ENCODE measurements at regions not wholly inside any gene's neighbourhood (a gene's known extent, or its start where the extent isn't known, plus 50 kb on each side); places are given as distances from the start of the nearest gene placed in this dataset.
A peak's percentile ranks its signal among the peaks of the same experiment; 100 is the strongest.
"Not testable (repeated sequence)": the region's sequence is repeated elsewhere in the genome, so short reads cannot be mapped to it uniquely, and the experiment has no call there.

DNA sequence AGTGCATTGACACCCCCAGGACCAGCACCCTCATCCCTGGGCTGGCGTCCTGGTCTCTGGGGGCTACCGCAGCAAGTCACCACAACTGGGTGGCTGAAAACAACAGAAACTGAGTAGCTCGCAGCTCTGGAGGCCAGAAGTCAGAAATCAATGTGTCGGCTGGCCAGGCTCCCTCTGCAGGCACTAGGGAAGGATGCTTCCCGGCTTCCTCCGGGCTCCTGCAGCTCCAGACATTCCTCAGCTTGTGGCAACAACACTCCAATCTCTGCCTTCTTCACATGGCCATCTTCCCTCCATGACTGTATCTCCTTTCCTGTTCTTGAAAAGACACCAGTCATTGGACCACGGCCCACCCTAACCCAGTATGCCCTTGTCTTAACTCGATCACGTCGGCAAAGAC, 224.2 kb downstream of the NPHP4 start:
- no peaks in the 10 kb centered on the region for H3K36me3 ChIP-seq (ENCODE audit: control insufficient read depth, insufficient read depth, low read length)
- DNase-seq, result no peak
- H3K4me3 ChIP-seq (ENCODE audit: low read depth, low read length), result no peak overlapping the region
- H3K4me1 Mint-ChIP-seq (ENCODE audit: low read depth, unreplicated experiment), result no peaks in the 10 kb centered on the region
- no peaks in the 10 kb centered on the region for H3K27me3 Mint-ChIP-seq (ENCODE audit: insufficient read depth, unreplicated experiment)
- no peak overlapping the region for H3K4me3 Mint-ChIP-seq (ENCODE audit: unreplicated experiment)
- H3K9me3 Mint-ChIP-seq (ENCODE audit: unreplicated experiment), result no peaks in the 10 kb centered on the region
- no peaks in the 10 kb centered on the region for H3K4me1 ChIP-seq
- no peaks in the 10 kb centered on the region for H3K36me3 Mint-ChIP-seq (ENCODE audit: insufficient read depth, unreplicated experiment)
- POLR2A ChIA-PET, result no interaction called here
- no TSS peak for BruUV-seq (replicated peaks)
- no peak overlapping the region for H3K27ac Mint-ChIP-seq (ENCODE audit: unreplicated experiment)
- TF ChIP-seq, protein P1, sequence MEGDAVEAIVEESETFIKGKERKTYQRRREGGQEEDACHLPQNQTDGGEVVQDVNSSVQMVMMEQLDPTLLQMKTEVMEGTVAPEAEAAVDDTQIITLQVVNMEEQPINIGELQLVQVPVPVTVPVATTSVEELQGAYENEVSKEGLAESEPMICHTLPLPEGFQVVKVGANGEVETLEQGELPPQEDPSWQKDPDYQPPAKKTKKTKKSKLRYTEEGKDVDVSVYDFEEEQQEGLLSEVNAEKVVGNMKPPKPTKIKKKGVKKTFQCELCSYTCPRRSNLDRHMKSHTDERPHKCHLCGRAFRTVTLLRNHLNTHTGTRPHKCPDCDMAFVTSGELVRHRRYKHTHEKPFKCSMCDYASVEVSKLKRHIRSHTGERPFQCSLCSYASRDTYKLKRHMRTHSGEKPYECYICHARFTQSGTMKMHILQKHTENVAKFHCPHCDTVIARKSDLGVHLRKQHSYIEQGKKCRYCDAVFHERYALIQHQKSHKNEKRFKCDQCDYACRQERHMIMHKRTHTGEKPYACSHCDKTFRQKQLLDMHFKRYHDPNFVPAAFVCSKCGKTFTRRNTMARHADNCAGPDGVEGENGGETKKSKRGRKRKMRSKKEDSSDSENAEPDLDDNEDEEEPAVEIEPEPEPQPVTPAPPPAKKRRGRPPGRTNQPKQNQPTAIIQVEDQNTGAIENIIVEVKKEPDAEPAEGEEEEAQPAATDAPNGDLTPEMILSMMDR (IDR thresholded peaks at IDR 0.05; ENCODE audit: insufficient read depth in 1 of 2, low read depth in 1 of 2, low read length in 1 of 2, severe bottlenecking in 1 of 2, unreplicated experiment in 1 of 2), result no peak
- CTCF ChIA-PET, result no interaction called here
- no peaks in the 10 kb centered on the region; the same call in 1 of the 2 replicates for H3K9me3 ChIP-seq
- intact Hi-C loops (cut with micrococcal nuclease; ENCODE audit: unreplicated experiment), result no loop called here
- H3K27me3 ChIP-seq (replicated peaks; ENCODE audit: control insufficient read depth, insufficient read depth, low read length), result no peaks in the 10 kb centered on the region

DNA sequence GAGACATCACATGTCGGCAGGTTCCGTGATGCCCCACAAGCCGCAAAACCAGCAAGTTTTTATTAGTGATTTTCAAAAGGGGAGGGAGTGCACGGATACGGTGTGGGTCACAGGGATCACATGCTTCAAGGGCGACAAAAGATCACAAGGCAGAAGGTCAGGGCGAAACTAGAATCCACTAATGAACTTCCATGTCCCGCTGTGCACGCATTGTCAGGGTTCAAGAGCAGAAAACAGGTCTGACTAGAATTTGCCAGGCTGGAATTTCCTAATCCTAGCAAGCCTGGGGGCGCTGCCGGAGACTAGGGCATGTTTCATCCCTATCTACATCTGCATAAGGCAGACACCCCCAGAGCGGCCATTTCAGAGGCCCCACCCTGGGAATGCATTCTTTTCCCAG, 225.2 kb downstream of the NPHP4 start:
- H3K27ac Mint-ChIP-seq (ENCODE audit: unreplicated experiment); intact Hi-C loops (cut with micrococcal nuclease; ENCODE audit: unreplicated experiment); H3K27me3 ChIP-seq (replicated peaks; ENCODE audit: control insufficient read depth, insufficient read depth, low read length); H3K4me3 ChIP-seq (ENCODE audit: low read depth, low read length); POLR2A ChIA-PET; CTCF ChIA-PET; H3K4me1 ChIP-seq; H3K4me3 Mint-ChIP-seq (ENCODE audit: unreplicated experiment); BruUV-seq (replicated peaks); H3K4me1 Mint-ChIP-seq (ENCODE audit: low read depth, unreplicated experiment); H3K9me3 Mint-ChIP-seq (ENCODE audit: unreplicated experiment); H3K36me3 ChIP-seq (ENCODE audit: control insufficient read depth, insufficient read depth, low read length); H3K9me3 ChIP-seq; H3K27me3 Mint-ChIP-seq (ENCODE audit: insufficient read depth, unreplicated experiment); H3K36me3 Mint-ChIP-seq (ENCODE audit: insufficient read depth, unreplicated experiment): not testable (repeated sequence)
- peak in 1 of 2 experiments; percentile 21 for DNase-seq

DNA sequence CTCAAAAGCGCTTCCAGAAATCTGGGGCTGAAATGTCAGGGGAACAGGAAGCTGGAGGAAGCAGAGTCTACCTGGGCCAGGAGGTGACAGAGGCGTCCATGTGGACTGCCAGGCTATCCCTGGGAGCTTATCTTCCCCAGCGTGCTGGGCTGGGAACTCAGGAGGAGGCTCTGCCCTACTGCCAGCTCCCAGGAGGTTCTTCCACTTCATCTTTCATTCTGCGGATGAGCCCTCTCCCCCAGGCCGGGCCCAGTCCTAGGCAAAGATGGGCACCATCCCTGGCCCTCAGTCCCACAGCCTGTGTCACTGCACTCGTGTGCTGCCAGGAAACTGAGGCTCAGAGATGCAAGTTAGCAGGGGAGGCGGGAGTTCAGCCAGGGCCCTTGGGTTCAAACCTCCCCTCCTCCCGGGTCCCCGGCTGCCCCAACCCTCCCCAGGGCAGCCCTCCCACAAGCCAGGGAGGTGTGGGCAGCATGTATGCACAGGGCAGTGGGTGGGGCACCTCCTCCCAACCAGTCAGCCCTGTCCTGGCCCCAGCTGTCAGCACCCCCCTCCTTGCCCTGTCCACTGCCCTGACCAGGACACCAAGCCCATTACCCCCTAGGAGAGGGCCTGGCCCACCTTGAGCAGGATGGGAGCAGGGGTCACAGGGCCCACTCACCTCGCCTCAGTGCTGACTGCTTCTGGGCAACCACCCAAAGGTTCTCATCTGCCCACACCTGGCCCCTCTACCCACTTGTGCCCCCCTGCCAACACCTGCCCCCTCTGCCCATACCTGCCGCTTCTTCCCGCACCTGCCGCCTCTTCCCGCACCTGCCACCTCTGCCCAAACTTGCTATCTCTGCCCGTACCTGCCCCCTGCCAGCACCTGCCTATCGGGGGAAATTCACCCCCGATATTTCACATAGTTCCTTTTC, 226.0 kb downstream of the NPHP4 start:
- H3K4me1 Mint-ChIP-seq (ENCODE audit: low read depth, unreplicated experiment), result no peaks in the 10 kb centered on the region
- Histone ChIP-seq H3K36me3 (ENCODE audit: control insufficient read depth, insufficient read depth, low read length) (no peaks in the 10 kb centered on the region), H3K4me1 (no peaks in the 10 kb centered on the region), H3K9me3 (no peaks in the 10 kb centered on the region; the same call in 1 of the 2 replicates), H3K4me3 (ENCODE audit: low read depth, low read length) (no peak overlapping the region), H3K27me3 (replicated peaks; ENCODE audit: control insufficient read depth, insufficient read depth, low read length) (no peaks in the 10 kb centered on the region)
- no peaks in the 10 kb centered on the region for H3K9me3 Mint-ChIP-seq (ENCODE audit: unreplicated experiment)
- no peak overlapping the region for H3K27ac Mint-ChIP-seq (ENCODE audit: unreplicated experiment)
- DNase-seq, result no peak
- no peaks in the 10 kb centered on the region for H3K36me3 Mint-ChIP-seq (ENCODE audit: insufficient read depth, unreplicated experiment)
- intact Hi-C loops (cut with micrococcal nuclease; ENCODE audit: unreplicated experiment), result no loop called here
- ChIA-PET CTCF (no interaction called here), POLR2A (no interaction called here)
- no TSS peak for BruUV-seq (replicated peaks)
- H3K27me3 Mint-ChIP-seq (ENCODE audit: insufficient read depth, unreplicated experiment), result no peaks in the 10 kb centered on the region
- H3K4me3 Mint-ChIP-seq (ENCODE audit: unreplicated experiment), result no peak overlapping the region
- TF ChIP-seq, protein P1 (IDR thresholded peaks at IDR 0.05; ENCODE audit: insufficient read depth in 1 of 2, low read depth in 1 of 2, low read length in 1 of 2, severe bottlenecking in 1 of 2, unreplicated experiment in 1 of 2), result no peak

Data from Caco-2 (cell line).